HG03159 (cell line): ENCODE measurements at regions not wholly inside any gene's neighbourhood (a gene's known extent, or its start where the extent isn't known, plus 50 kb on each side); places are given as distances from the start of the nearest gene placed in this dataset.
A peak's percentile ranks its signal among the peaks of the same experiment; 100 is the strongest.

ENCODE experiments used
- ATAC-seq: cut with Tn5 transposase; IDR thresholded peaks from one replicate; pipeline ENCODE4 v1.9.1; 2021; ENCODE audit warnings: mild to moderate bottlenecking, moderate library complexity; ENCODE audit not compliant: unreplicated experiment

- ATAC-seq, result no peak
Observed at GRCh38 chr4:10773010-10773409, 88.4 kb upstream of the CLNK start.

GRCh38 chr4:10765386-10765785, 80.8 kb upstream of the CLNK start:
- ATAC-seq, result no peak

- ATAC-seq, result no peak
Observed at GRCh38 chr4:10762561-10762960, 78.0 kb upstream of the CLNK start.

- no peak for ATAC-seq
Observed at GRCh38 chr4:10761903-10762302, 77.3 kb upstream of the CLNK start.

- no peak for ATAC-seq
Observed at GRCh38 chr4:10760086-10760485, 75.5 kb upstream of the CLNK start.

GRCh38 chr4:10758906-10759305, 74.3 kb upstream of the CLNK start:
- ATAC-seq, result no peak

GRCh38 chr4:10753856-10754402, 69.4 kb upstream of the CLNK start:
- ATAC-seq, result no peak

GRCh38 chr4:10753336-10753735, 68.8 kb upstream of the CLNK start:
- no peak for ATAC-seq

GRCh38 chr4:10750714-10751113, 66.1 kb upstream of the CLNK start:
- ATAC-seq, result no peak

- peak; percentile 43 for ATAC-seq
Observed at GRCh38 chr4:10747186-10747585, 62.6 kb upstream of the CLNK start.

- ATAC-seq, result no peak
Observed at GRCh38 chr4:10746371-10747171, 62.0 kb upstream of the CLNK start.

- peak; percentile 52 for ATAC-seq
Observed at GRCh38 chr4:10743357-10743756, 58.8 kb upstream of the CLNK start.

GRCh38 chr4:10741961-10742699, 57.6 kb upstream of the CLNK start:
- ATAC-seq, result peak; percentile 50

GRCh38 chr4:10740891-10741620, 56.5 kb upstream of the CLNK start:
- ATAC-seq, result no peak

- no peak for ATAC-seq
Observed at GRCh38 chr4:10740251-10740650, 55.7 kb upstream of the CLNK start.

GRCh38 chr4:10738826-10739489, 54.4 kb upstream of the CLNK start:
- no peak for ATAC-seq

- no peak for ATAC-seq
Observed at GRCh38 chr4:10737337-10737736, 52.8 kb upstream of the CLNK start.

GRCh38 chr4:10736895-10737294, 52.3 kb upstream of the CLNK start:
- ATAC-seq, result no peak

- ATAC-seq, result no peak
Observed at GRCh38 chr4:10736266-10736665, 51.7 kb upstream of the CLNK start.

- ATAC-seq, result no peak
Observed at GRCh38 chr4:10734697-10735096, 50.1 kb upstream of the CLNK start.
